Esophagus muscularis mucosa (tissue), 3 donors: ENCODE measurements at regions not wholly inside any gene's neighbourhood (a gene's known extent, or its start where the extent isn't known, plus 50 kb on each side); places are given as distances from the start of the nearest gene placed in this dataset.

Experiments used
- POLR2A ChIP-seq: fragments of 450-650 bp; IDR thresholded peaks from one replicate; pipeline ENCODE4 v1.6.1; 2017; ENCODE audit warnings: antibody characterized with exemption, moderate library complexity, mild to moderate bottlenecking, low read depth
- POLR2AphosphoS5 ChIP-seq, 2 donors: sonication (generic); formaldehyde crosslinking; IDR thresholded peaks; one replicate each; pipeline ENCODE4 v1.6.1; 2017; ENCODE audit warnings: antibody characterized with exemption in 2 of 2
- TF ChIP-seq, protein P1 (sequence below), 3 experiments: fragments of 200-600 bp in 2 of 3; fragments of 450-650 bp in 1 of 3; sonication (generic) in 2 of 3; IDR thresholded peaks; one replicate each; pipeline ENCODE4 v1.5.1; 2017 to 2019; ENCODE audit warnings: antibody characterized with exemption in 3 of 3, mild to moderate bottlenecking in 2 of 3, moderate library complexity in 1 of 3

DNA sequence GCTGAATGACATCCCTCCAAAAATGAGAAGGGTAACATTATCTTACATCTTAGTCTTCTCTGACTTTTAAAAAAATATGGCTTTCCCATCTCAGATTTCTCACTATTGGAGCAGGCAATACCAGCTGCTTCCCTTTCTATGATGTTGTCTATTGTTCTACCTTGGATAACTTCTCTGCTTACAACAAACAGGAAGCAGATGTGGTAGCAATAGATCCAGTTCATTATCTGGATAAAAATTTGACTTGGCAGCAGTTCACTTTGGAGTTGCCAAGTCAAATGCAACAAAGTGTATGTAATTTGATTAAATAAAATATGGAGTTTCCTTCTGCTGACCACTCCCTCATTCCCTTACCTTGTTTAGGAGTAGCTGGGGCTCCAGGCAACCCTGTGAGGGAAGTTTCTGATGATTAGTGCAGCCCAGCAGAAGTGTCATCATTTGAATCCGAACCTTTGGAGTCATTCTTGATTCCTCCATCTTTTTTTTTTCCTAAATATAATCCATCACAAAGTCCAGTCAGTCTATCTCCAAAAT lies 72.0 kb upstream of the GPRIN3 start:
- TF ChIP-seq, protein P1, sequence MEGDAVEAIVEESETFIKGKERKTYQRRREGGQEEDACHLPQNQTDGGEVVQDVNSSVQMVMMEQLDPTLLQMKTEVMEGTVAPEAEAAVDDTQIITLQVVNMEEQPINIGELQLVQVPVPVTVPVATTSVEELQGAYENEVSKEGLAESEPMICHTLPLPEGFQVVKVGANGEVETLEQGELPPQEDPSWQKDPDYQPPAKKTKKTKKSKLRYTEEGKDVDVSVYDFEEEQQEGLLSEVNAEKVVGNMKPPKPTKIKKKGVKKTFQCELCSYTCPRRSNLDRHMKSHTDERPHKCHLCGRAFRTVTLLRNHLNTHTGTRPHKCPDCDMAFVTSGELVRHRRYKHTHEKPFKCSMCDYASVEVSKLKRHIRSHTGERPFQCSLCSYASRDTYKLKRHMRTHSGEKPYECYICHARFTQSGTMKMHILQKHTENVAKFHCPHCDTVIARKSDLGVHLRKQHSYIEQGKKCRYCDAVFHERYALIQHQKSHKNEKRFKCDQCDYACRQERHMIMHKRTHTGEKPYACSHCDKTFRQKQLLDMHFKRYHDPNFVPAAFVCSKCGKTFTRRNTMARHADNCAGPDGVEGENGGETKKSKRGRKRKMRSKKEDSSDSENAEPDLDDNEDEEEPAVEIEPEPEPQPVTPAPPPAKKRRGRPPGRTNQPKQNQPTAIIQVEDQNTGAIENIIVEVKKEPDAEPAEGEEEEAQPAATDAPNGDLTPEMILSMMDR (IDR thresholded peaks at IDR 0.05), result no peak
- TF ChIP-seq POLR2A, result no peak
- TF ChIP-seq POLR2AphosphoS5 (IDR thresholded peaks at IDR 0.05), result no peak
